Activated T-helper 1 cell treated with anti-CD3 and anti-CD28 coated beads, Interleukin-12 subunit alpha, Interleukin-12 subunit beta, Interleukin-2, Interleukin-4 antibody, amounts not matched to agents 30 ng/mL and 10 ng/mL and 1 ng/mL, durations not matched to agents 14 hours and 24 hours and 36 hours (primary cell): ENCODE measurements at regions not wholly inside any gene's neighbourhood (a gene's known extent, or its start where the extent isn't known, plus 50 kb on each side); places are given as distances from the start of the nearest gene placed in this dataset.
"Not testable (repeated sequence)": the region's sequence is repeated elsewhere in the genome, so short reads cannot be mapped to it uniquely, and the experiment has no call there.

ENCODE experiments used
- DNase-seq: peaks from one replicate; pipeline ENCODE4 v3.0.0; 2021; ENCODE audit warnings: low spot score
- H3K27ac Mint-ChIP-seq: one replicate; pipeline ENCODE4 v1.8.0; 2021; ENCODE audit warnings: mild to moderate bottlenecking, mixed read lengths
- H3K27me3 Mint-ChIP-seq: one replicate; pipeline ENCODE4 v1.8.0; 2022; ENCODE audit warnings: mild to moderate bottlenecking, moderate library complexity, mixed read lengths; ENCODE audit not compliant: insufficient read depth
- H3K36me3 Mint-ChIP-seq: one replicate; pipeline ENCODE4 v1.8.0; 2021; ENCODE audit warnings: low read depth, mixed read lengths
- H3K4me1 Mint-ChIP-seq: one replicate; pipeline ENCODE4 v1.8.0; 2021; ENCODE audit warnings: low read depth, mixed read lengths
- H3K4me3 Mint-ChIP-seq: one replicate; pipeline ENCODE4 v1.8.0; 2021; ENCODE audit warnings: mild to moderate bottlenecking, moderate library complexity, mixed read lengths
- H3K9me3 Mint-ChIP-seq: one replicate; pipeline ENCODE4 v1.8.0; 2021; ENCODE audit warnings: mixed read lengths
- intact Hi-C: fragments of 100-400 bp; cut with micrococcal nuclease; formaldehyde crosslinking; loops from one replicate; pipeline ENCODE4 v1.15.1; 2024

GRCh38 chr1:10915594-10915993 lies 96.9 kb upstream of the TARDBP start:
- no peak for DNase-seq
- Mint-ChIP-seq H3K4me3 (no peak overlapping the region), H3K27me3 (peaks cover 29% of the 10 kb centered on the region), H3K36me3 (no peaks in the 10 kb centered on the region), H3K27ac (no peak overlapping the region), H3K9me3 (no peaks in the 10 kb centered on the region), H3K4me1 (peaks cover 15% of the 10 kb centered on the region)
- intact Hi-C loops = no loop called here

- Mint-ChIP-seq H3K9me3 (no peaks in the 10 kb centered on the region), H3K4me1 (peaks cover 15% of the 10 kb centered on the region), H3K27ac (no peak overlapping the region), H3K4me3 (no peak overlapping the region), H3K36me3 (no peaks in the 10 kb centered on the region), H3K27me3 (peaks cover 33% of the 10 kb centered on the region)
- DNase-seq = no peak
- intact Hi-C loops = no loop called here
Observed at GRCh38 chr1:10916311-10916710, 96.1 kb upstream of the TARDBP start.

GRCh38 chr1:10916991-10917390 lies 95.5 kb upstream of the TARDBP start:
- DNase-seq = no peak
- no peak overlapping the region for H3K27ac Mint-ChIP-seq
- intact Hi-C loops = no loop called here
- no peak overlapping the region for H3K4me3 Mint-ChIP-seq
- no peaks in the 10 kb centered on the region for H3K9me3 Mint-ChIP-seq
- H3K36me3 Mint-ChIP-seq = no peaks in the 10 kb centered on the region
- peaks cover 33% of the 10 kb centered on the region for H3K27me3 Mint-ChIP-seq
- peaks cover 15% of the 10 kb centered on the region for H3K4me1 Mint-ChIP-seq

GRCh38 chr1:10917513-10918454 lies 94.7 kb upstream of the TARDBP start:
- H3K4me3 Mint-ChIP-seq = no peak overlapping the region
- H3K9me3 Mint-ChIP-seq = no peaks in the 10 kb centered on the region
- intact Hi-C loops = no loop called here
- no peak overlapping the region for H3K27ac Mint-ChIP-seq
- peaks cover 33% of the 10 kb centered on the region for H3K27me3 Mint-ChIP-seq
- H3K4me1 Mint-ChIP-seq = peaks cover 15% of the 10 kb centered on the region
- no peak for DNase-seq
- H3K36me3 Mint-ChIP-seq = no peaks in the 10 kb centered on the region

- no peak for DNase-seq
- Mint-ChIP-seq H3K9me3 (no peaks in the 10 kb centered on the region), H3K4me3 (no peak overlapping the region), H3K27me3 (peaks cover 35% of the 10 kb centered on the region), H3K27ac (no peak overlapping the region), H3K36me3 (no peaks in the 10 kb centered on the region), H3K4me1 (peaks cover 15% of the 10 kb centered on the region)
- intact Hi-C loops = no loop called here
Observed at GRCh38 chr1:10918531-10918930, 93.9 kb upstream of the TARDBP start.

- H3K36me3 Mint-ChIP-seq = no peaks in the 10 kb centered on the region
- no peak overlapping the region for H3K4me3 Mint-ChIP-seq
- H3K27ac Mint-ChIP-seq = no peak overlapping the region
- peaks cover 15% of the 10 kb centered on the region for H3K4me1 Mint-ChIP-seq
- H3K9me3 Mint-ChIP-seq = no peaks in the 10 kb centered on the region
- H3K27me3 Mint-ChIP-seq = peaks cover 48% of the 10 kb centered on the region
- DNase-seq = no peak
- intact Hi-C loops = no loop called here
Observed at GRCh38 chr1:10920063-10920626, 92.3 kb upstream of the TARDBP start.

GRCh38 chr1:10922315-10923060 lies 90.0 kb upstream of the TARDBP start:
- DNase-seq, H3K4me3 Mint-ChIP-seq, H3K9me3 Mint-ChIP-seq, H3K27ac Mint-ChIP-seq, intact Hi-C loops, H3K36me3 Mint-ChIP-seq: not testable (repeated sequence)
- H3K4me1 Mint-ChIP-seq = peaks cover 12% of the 10 kb centered on the region
- peaks cover 40% of the 10 kb centered on the region for H3K27me3 Mint-ChIP-seq

GRCh38 chr1:10924030-10924429 lies 88.4 kb upstream of the TARDBP start:
- H3K4me1 Mint-ChIP-seq = no peaks in the 10 kb centered on the region
- no peak overlapping the region for H3K27ac Mint-ChIP-seq
- H3K4me3 Mint-ChIP-seq = no peak overlapping the region
- H3K27me3 Mint-ChIP-seq = peaks cover 33% of the 10 kb centered on the region
- intact Hi-C loops = no loop called here
- DNase-seq = no peak
- H3K9me3 Mint-ChIP-seq = peaks cover 9% of the 10 kb centered on the region
- H3K36me3 Mint-ChIP-seq = no peaks in the 10 kb centered on the region

GRCh38 chr1:10928654-10929053 lies 83.8 kb upstream of the TARDBP start:
- Mint-ChIP-seq H3K4me1 (peaks cover 8% of the 10 kb centered on the region), H3K27ac (no peak overlapping the region), H3K4me3 (no peak overlapping the region), H3K9me3 (peaks cover 17% of the 10 kb centered on the region), H3K27me3 (peaks cover 21% of the 10 kb centered on the region), H3K36me3 (peaks cover 2% of the 10 kb centered on the region)
- intact Hi-C loops = no loop called here
- DNase-seq = no peak

GRCh38 chr1:10932088-10932487 lies 80.4 kb upstream of the TARDBP start:
- peaks cover 17% of the 10 kb centered on the region for H3K9me3 Mint-ChIP-seq
- peak; percentile 19 for DNase-seq
- intact Hi-C loops = loop anchor here (1.0 kb wide), 1 partner anchor 8 kb away; no protein-coding TSS in a partner anchor
- peaks cover 8% of the 10 kb centered on the region for H3K4me1 Mint-ChIP-seq
- H3K36me3 Mint-ChIP-seq = peaks cover 2% of the 10 kb centered on the region
- no peak overlapping the region for H3K4me3 Mint-ChIP-seq
- H3K27me3 Mint-ChIP-seq = peaks cover 13% of the 10 kb centered on the region
- H3K27ac Mint-ChIP-seq = no peak overlapping the region

- peaks cover 23% of the 10 kb centered on the region for H3K27me3 Mint-ChIP-seq
- peaks cover 6% of the 10 kb centered on the region for H3K9me3 Mint-ChIP-seq
- H3K4me1 Mint-ChIP-seq = peaks cover 9% of the 10 kb centered on the region
- H3K27ac Mint-ChIP-seq = no peak overlapping the region
- H3K4me3 Mint-ChIP-seq = no peak overlapping the region
- no peak for DNase-seq
- intact Hi-C loops = no loop called here
- H3K36me3 Mint-ChIP-seq = peaks cover 2% of the 10 kb centered on the region
Observed at GRCh38 chr1:10934150-10934818, 78.2 kb upstream of the TARDBP start.

- DNase-seq = no peak
- Mint-ChIP-seq H3K4me1 (peaks cover 18% of the 10 kb centered on the region), H3K27me3 (peaks cover 27% of the 10 kb centered on the region), H3K9me3 (peaks cover 5% of the 10 kb centered on the region), H3K27ac (no peak overlapping the region), H3K4me3 (no peak overlapping the region), H3K36me3 (peaks cover 2% of the 10 kb centered on the region)
- intact Hi-C loops = no loop called here
Observed at GRCh38 chr1:10935246-10935645, 77.2 kb upstream of the TARDBP start.
